Activated CD8-positive, alpha-beta T cell treated with anti-CD3 and anti-CD28 coated beads, Interleukin-2, amount 10 ng/mL, durations not matched to agents 7 days and 5 days (primary cell): ENCODE measurements at regions not wholly inside any gene's neighbourhood (a gene's known extent, or its start where the extent isn't known, plus 50 kb on each side); places are given as distances from the start of the nearest gene placed in this dataset.

Experiments
- ATAC-seq: fragments of 150-1000 bp; cut with Tn5 transposase; one replicate; pipeline ENCODE4 v1.10.0; 2021; ENCODE audit warnings: moderate library complexity
- CTCF ChIA-PET: fragments of 350-600 bp; sonication (Branson Sonifier 250); formaldehyde crosslinking; loops from one replicate; lab custom pipeline; 2021; ENCODE audit warnings: antibody characterized with exemption; lab: Charles Lee
- POLR2A ChIA-PET: fragments of 350-600 bp; sonication (Branson Sonifier 250); formaldehyde crosslinking; loops from one replicate; lab custom pipeline; 2021; ENCODE audit warnings: antibody characterized with exemption; lab: Charles Lee
- DNase-seq: peaks from one replicate; pipeline ENCODE4 v3.0.0-alpha.2; 2020
- H3K27ac Mint-ChIP-seq: one replicate; pipeline ENCODE4 v1.8.0; 2021; ENCODE audit warnings: mild to moderate bottlenecking, mixed read lengths
- H3K27me3 Mint-ChIP-seq: one replicate; pipeline ENCODE4 v1.8.0; 2021; ENCODE audit warnings: low read depth, mixed read lengths
- H3K36me3 Mint-ChIP-seq: one replicate; pipeline ENCODE4 v1.8.0; 2021; ENCODE audit warnings: low read depth, mixed read lengths
- H3K4me1 Mint-ChIP-seq: one replicate; pipeline ENCODE4 v1.8.0; 2021; ENCODE audit warnings: low read depth, mixed read lengths
- H3K4me3 Mint-ChIP-seq: one replicate; pipeline ENCODE4 v1.8.0; 2021; ENCODE audit warnings: mild to moderate bottlenecking, mixed read lengths
- H3K9me3 Mint-ChIP-seq: one replicate; pipeline ENCODE4 v1.8.0; 2022; ENCODE audit warnings: mixed read lengths; ENCODE audit not compliant: insufficient read depth

GRCh38 chrX:111006116-111006515, 89.9 kb upstream of the PAK3 start:
- H3K36me3 Mint-ChIP-seq: no peaks in the 10 kb centered on the region
- H3K9me3 Mint-ChIP-seq: no peaks in the 10 kb centered on the region
- ATAC-seq (no peak), DNase-seq (no peak)
- no peaks in the 10 kb centered on the region for H3K27me3 Mint-ChIP-seq
- ChIA-PET CTCF (no interaction called here), POLR2A (no interaction called here)
- no peaks in the 10 kb centered on the region for H3K4me1 Mint-ChIP-seq
- no peak overlapping the region for H3K4me3 Mint-ChIP-seq
- no peak overlapping the region for H3K27ac Mint-ChIP-seq

GRCh38 chrX:111005166-111005565, 90.8 kb upstream of the PAK3 start:
- CTCF ChIA-PET: no interaction called here
- Mint-ChIP-seq H3K4me3 (no peak overlapping the region), H3K27ac (no peak overlapping the region), H3K36me3 (no peaks in the 10 kb centered on the region), H3K4me1 (no peaks in the 10 kb centered on the region), H3K27me3 (no peaks in the 10 kb centered on the region), H3K9me3 (no peaks in the 10 kb centered on the region)
- DNase-seq (no peak), ATAC-seq (no peak)
- POLR2A ChIA-PET: no interaction called here

GRCh38 chrX:111003118-111003517, 92.9 kb upstream of the PAK3 start:
- H3K4me1 Mint-ChIP-seq: no peaks in the 10 kb centered on the region
- H3K36me3 Mint-ChIP-seq: no peaks in the 10 kb centered on the region
- ChIA-PET CTCF (no interaction called here), POLR2A (no interaction called here)
- ATAC-seq (no peak), DNase-seq (no peak)
- H3K4me3 Mint-ChIP-seq: no peak overlapping the region
- no peak overlapping the region for H3K27ac Mint-ChIP-seq
- no peaks in the 10 kb centered on the region for H3K27me3 Mint-ChIP-seq
- no peaks in the 10 kb centered on the region for H3K9me3 Mint-ChIP-seq

GRCh38 chrX:110992611-110993010, 103.4 kb upstream of the PAK3 start:
- H3K27me3 Mint-ChIP-seq: no peaks in the 10 kb centered on the region
- POLR2A ChIA-PET: no interaction called here
- no peak overlapping the region for H3K27ac Mint-ChIP-seq
- H3K36me3 Mint-ChIP-seq: no peaks in the 10 kb centered on the region
- no peak for ATAC-seq
- no peaks in the 10 kb centered on the region for H3K4me1 Mint-ChIP-seq
- no peak overlapping the region for H3K4me3 Mint-ChIP-seq
- no peaks in the 10 kb centered on the region for H3K9me3 Mint-ChIP-seq
- CTCF ChIA-PET: interaction anchor here (0.7 to 1.0 kb wide), 3 partner anchors 13 to 250 kb away, joined by 3 read pairs; no protein-coding TSS in a partner anchor
- DNase-seq: peak; percentile 35

- H3K4me3 Mint-ChIP-seq: no peak overlapping the region
- POLR2A ChIA-PET: no interaction called here
- no peak for DNase-seq
- no peaks in the 10 kb centered on the region for H3K27me3 Mint-ChIP-seq
- no peak overlapping the region for H3K27ac Mint-ChIP-seq
- no peaks in the 10 kb centered on the region for H3K36me3 Mint-ChIP-seq
- ATAC-seq: no peak
- CTCF ChIA-PET: no interaction called here
- no peaks in the 10 kb centered on the region for H3K9me3 Mint-ChIP-seq
- no peaks in the 10 kb centered on the region for H3K4me1 Mint-ChIP-seq
These were observed 106.1 kb upstream of the PAK3 start for GRCh38 chrX:110989869-110990268.

- Mint-ChIP-seq H3K4me3 (no peak overlapping the region), H3K27ac (no peak overlapping the region), H3K36me3 (no peaks in the 10 kb centered on the region), H3K9me3 (no peaks in the 10 kb centered on the region), H3K4me1 (no peaks in the 10 kb centered on the region), H3K27me3 (no peaks in the 10 kb centered on the region)
- ATAC-seq: no peak
- no peak for DNase-seq
- ChIA-PET CTCF (no interaction called here), POLR2A (no interaction called here)
These were observed 106.5 kb upstream of the PAK3 start for GRCh38 chrX:110989447-110989846.

- POLR2A ChIA-PET: no interaction called here
- CTCF ChIA-PET: no interaction called here
- DNase-seq (no peak), ATAC-seq (no peak)
- H3K4me1 Mint-ChIP-seq: no peaks in the 10 kb centered on the region
- no peak overlapping the region for H3K27ac Mint-ChIP-seq
- H3K4me3 Mint-ChIP-seq: no peak overlapping the region
- H3K36me3 Mint-ChIP-seq: no peaks in the 10 kb centered on the region
- no peaks in the 10 kb centered on the region for H3K27me3 Mint-ChIP-seq
- no peaks in the 10 kb centered on the region for H3K9me3 Mint-ChIP-seq
These were observed 108.7 kb upstream of the PAK3 start for GRCh38 chrX:110987292-110987691.

GRCh38 chrX:110985470-110985869, 110.5 kb upstream of the PAK3 start:
- no peaks in the 10 kb centered on the region for H3K4me1 Mint-ChIP-seq
- no peaks in the 10 kb centered on the region for H3K36me3 Mint-ChIP-seq
- no peaks in the 10 kb centered on the region for H3K9me3 Mint-ChIP-seq
- no peaks in the 10 kb centered on the region for H3K27me3 Mint-ChIP-seq
- CTCF ChIA-PET: no interaction called here
- no peak overlapping the region for H3K27ac Mint-ChIP-seq
- POLR2A ChIA-PET: no interaction called here
- DNase-seq: no peak
- no peak for ATAC-seq
- H3K4me3 Mint-ChIP-seq: no peak overlapping the region

GRCh38 chrX:110983024-110983423, 113.0 kb upstream of the PAK3 start:
- H3K36me3 Mint-ChIP-seq: no peaks in the 10 kb centered on the region
- H3K27me3 Mint-ChIP-seq: no peaks in the 10 kb centered on the region
- no peak overlapping the region for H3K4me3 Mint-ChIP-seq
- no peaks in the 10 kb centered on the region for H3K9me3 Mint-ChIP-seq
- ChIA-PET CTCF (no interaction called here), POLR2A (no interaction called here)
- ATAC-seq (no peak), DNase-seq (no peak)
- H3K27ac Mint-ChIP-seq: no peak overlapping the region
- H3K4me1 Mint-ChIP-seq: no peaks in the 10 kb centered on the region

- POLR2A ChIA-PET: no interaction called here
These were observed 129.2 kb upstream of the PAK3 start for GRCh38 chrX:110966839-110967238.

GRCh38 chrX:110966091-110966454, 129.9 kb upstream of the PAK3 start:
- H3K4me1 Mint-ChIP-seq: no peaks in the 10 kb centered on the region
- CTCF ChIA-PET: no interaction called here
- no peak overlapping the region for H3K4me3 Mint-ChIP-seq
- H3K9me3 Mint-ChIP-seq: no peaks in the 10 kb centered on the region
- H3K27me3 Mint-ChIP-seq: no peaks in the 10 kb centered on the region
- no peak for ATAC-seq
- H3K36me3 Mint-ChIP-seq: no peaks in the 10 kb centered on the region
- no peak overlapping the region for H3K27ac Mint-ChIP-seq
- no peak for DNase-seq
- POLR2A ChIA-PET: no interaction called here

More at GRCh38 chrX:110966839-110967238, 129.2 kb upstream of the PAK3 start:
- CTCF ChIA-PET: no interaction called here
- Mint-ChIP-seq H3K9me3 (no peaks in the 10 kb centered on the region), H3K4me1 (no peaks in the 10 kb centered on the region), H3K36me3 (no peaks in the 10 kb centered on the region), H3K27me3 (no peaks in the 10 kb centered on the region), H3K4me3 (no peak overlapping the region), H3K27ac (no peak overlapping the region)
- DNase-seq (no peak), ATAC-seq (no peak)

GRCh38 chrX:110965409-110966090, 130.4 kb upstream of the PAK3 start:
- no peaks in the 10 kb centered on the region for H3K36me3 Mint-ChIP-seq
- H3K4me3 Mint-ChIP-seq: no peak overlapping the region
- DNase-seq (no peak), ATAC-seq (no peak)
- no peak overlapping the region for H3K27ac Mint-ChIP-seq
- H3K9me3 Mint-ChIP-seq: no peaks in the 10 kb centered on the region
- ChIA-PET POLR2A (no interaction called here), CTCF (no interaction called here)
- no peaks in the 10 kb centered on the region for H3K27me3 Mint-ChIP-seq
- H3K4me1 Mint-ChIP-seq: no peaks in the 10 kb centered on the region

GRCh38 chrX:110964786-110965185, 131.2 kb upstream of the PAK3 start:
- H3K4me1 Mint-ChIP-seq: no peaks in the 10 kb centered on the region
- ATAC-seq (no peak), DNase-seq (no peak)
- no peaks in the 10 kb centered on the region for H3K27me3 Mint-ChIP-seq
- no peak overlapping the region for H3K4me3 Mint-ChIP-seq
- no peaks in the 10 kb centered on the region for H3K9me3 Mint-ChIP-seq
- CTCF ChIA-PET: no interaction called here
- POLR2A ChIA-PET: no interaction called here
- H3K36me3 Mint-ChIP-seq: no peaks in the 10 kb centered on the region
- H3K27ac Mint-ChIP-seq: no peak overlapping the region
